Neural cell (in vitro differentiated cells): ENCODE measurements at regions not wholly inside any gene's neighbourhood (a gene's known extent, or its start where the extent isn't known, plus 50 kb on each side); places are given as distances from the start of the nearest gene placed in this dataset.

Source experiments
- EP300 ChIP-seq: fragments of 450-650 bp; conservative IDR thresholded peaks from 2 replicates; pipeline ENCODE4 v1.6.1; 2014; ENCODE audit warnings: antibody characterized with exemption, mild to moderate bottlenecking, moderate library complexity; ENCODE audit not compliant: poor library complexity, severe bottlenecking
- MXI1 ChIP-seq: fragments of 450-650 bp; conservative IDR thresholded peaks from 2 replicates; pipeline ENCODE4 v1.6.1; 2014; ENCODE audit warnings: antibody characterized with exemption, mild to moderate bottlenecking; ENCODE audit not compliant: poor library complexity, severe bottlenecking
- POLR2AphosphoS5 ChIP-seq: IDR thresholded peaks from 2 replicates; pipeline ENCODE4 v1.6.1; 2012
- TF ChIP-seq, protein P1 (sequence below): fragments of 450-650 bp; IDR thresholded peaks from 2 replicates; pipeline ENCODE4 v1.5.1; 2014; ENCODE audit warnings: antibody characterized with exemption, mild to moderate bottlenecking, moderate library complexity; ENCODE audit not compliant: poor library complexity, severe bottlenecking

DNA sequence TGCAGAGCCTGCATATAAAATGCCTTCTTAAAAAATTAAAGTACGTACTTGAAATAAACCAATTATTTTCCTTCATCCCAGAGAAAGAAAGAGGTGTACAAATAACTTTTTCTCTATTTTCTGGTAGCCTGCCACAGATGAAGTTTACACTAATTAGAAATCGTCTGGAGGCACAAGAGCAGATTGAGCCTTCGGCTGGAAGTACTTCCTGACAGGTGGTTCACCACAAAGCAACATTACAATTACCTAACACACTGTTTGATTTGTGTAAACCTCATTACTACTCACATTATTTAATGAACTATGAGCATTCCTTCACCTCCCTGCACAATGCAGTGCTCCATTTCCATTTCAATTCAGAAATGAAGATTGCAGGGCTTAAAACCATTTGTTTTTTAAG, 856.1 kb downstream of the SI start:
- TF ChIP-seq, protein P1, sequence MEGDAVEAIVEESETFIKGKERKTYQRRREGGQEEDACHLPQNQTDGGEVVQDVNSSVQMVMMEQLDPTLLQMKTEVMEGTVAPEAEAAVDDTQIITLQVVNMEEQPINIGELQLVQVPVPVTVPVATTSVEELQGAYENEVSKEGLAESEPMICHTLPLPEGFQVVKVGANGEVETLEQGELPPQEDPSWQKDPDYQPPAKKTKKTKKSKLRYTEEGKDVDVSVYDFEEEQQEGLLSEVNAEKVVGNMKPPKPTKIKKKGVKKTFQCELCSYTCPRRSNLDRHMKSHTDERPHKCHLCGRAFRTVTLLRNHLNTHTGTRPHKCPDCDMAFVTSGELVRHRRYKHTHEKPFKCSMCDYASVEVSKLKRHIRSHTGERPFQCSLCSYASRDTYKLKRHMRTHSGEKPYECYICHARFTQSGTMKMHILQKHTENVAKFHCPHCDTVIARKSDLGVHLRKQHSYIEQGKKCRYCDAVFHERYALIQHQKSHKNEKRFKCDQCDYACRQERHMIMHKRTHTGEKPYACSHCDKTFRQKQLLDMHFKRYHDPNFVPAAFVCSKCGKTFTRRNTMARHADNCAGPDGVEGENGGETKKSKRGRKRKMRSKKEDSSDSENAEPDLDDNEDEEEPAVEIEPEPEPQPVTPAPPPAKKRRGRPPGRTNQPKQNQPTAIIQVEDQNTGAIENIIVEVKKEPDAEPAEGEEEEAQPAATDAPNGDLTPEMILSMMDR: no peak
- TF ChIP-seq EP300: no peak
- no peak for TF ChIP-seq MXI1
- TF ChIP-seq POLR2AphosphoS5: no peak
